Prostate gland (tissue), 2 donors: ENCODE measurements at regions not wholly inside any gene's neighbourhood (a gene's known extent, or its start where the extent isn't known, plus 50 kb on each side); places are given as distances from the start of the nearest gene placed in this dataset.

Experiments used
- DNase-seq: peaks from one replicate; pipeline ENCODE4 v3.0.0-alpha.2; 2019; ENCODE audit warnings: low spot score
- H3K27ac ChIP-seq, 2 donors: fragments of 200-600 bp; sonication (generic); 2 replicates each; pipeline ENCODE4 v1.5.1; 2017 to 2019
- H3K27me3 ChIP-seq: fragments of 200-600 bp; sonication (generic); replicated peaks from 2 replicates; pipeline ENCODE4 v1.5.1; 2019; ENCODE audit not compliant: insufficient read depth
- H3K36me3 ChIP-seq, 2 donors: fragments of 200-600 bp; sonication (generic); 1 replicate in 1 of 2; 2 replicates in 1 of 2; pipeline versions ENCODE4 v1.5.1 to v1.8.1; 2017 to 2019
- H3K4me1 ChIP-seq: fragments of 200-600 bp; sonication (generic); replicated peaks from 2 replicates; pipeline ENCODE4 v1.5.1; 2019
- H3K4me3 ChIP-seq, 2 donors: fragments of 200-600 bp; sonication (generic); 2 replicates each; pipeline ENCODE4 v1.5.1; 2017 to 2019
- H3K9me3 ChIP-seq: fragments of 200-600 bp; sonication (generic); 2 replicates; pipeline ENCODE4 v1.5.1; 2017
- CTCF ChIP-seq, 4 experiments: fragments of 200-600 bp in 2 of 4; fragments of 450-650 bp in 2 of 4; sonication (generic) in 2 of 4; IDR thresholded peaks; 1 replicate in 3 of 4; 2 replicates in 1 of 4; pipeline ENCODE4 v1.5.1; 2016 to 2019; ENCODE audit warnings: antibody characterized with exemption in 4 of 4, mild to moderate bottlenecking in 2 of 4, moderate library complexity in 2 of 4
- POLR2A ChIP-seq: fragments of 450-650 bp; IDR thresholded peaks from one replicate; pipeline ENCODE4 v1.6.1; 2016; ENCODE audit warnings: antibody characterized with exemption, mild to moderate bottlenecking
- POLR2AphosphoS5 ChIP-seq: sonication (generic); formaldehyde crosslinking; IDR thresholded peaks from one replicate; pipeline ENCODE4 v1.6.1; 2017; ENCODE audit warnings: antibody characterized with exemption
- WGBS: methylation state at CpG from one replicate; pipeline ENCODE4 v1.1.5; 2018; 5-methylcytosine and 5-hydroxymethylcytosine counted together
- intact Hi-C: fragments of 100-400 bp; cut with DNase I; formaldehyde crosslinking; loops from one replicate; pipeline ENCODE4 v1.14.2; 2022

DNA sequence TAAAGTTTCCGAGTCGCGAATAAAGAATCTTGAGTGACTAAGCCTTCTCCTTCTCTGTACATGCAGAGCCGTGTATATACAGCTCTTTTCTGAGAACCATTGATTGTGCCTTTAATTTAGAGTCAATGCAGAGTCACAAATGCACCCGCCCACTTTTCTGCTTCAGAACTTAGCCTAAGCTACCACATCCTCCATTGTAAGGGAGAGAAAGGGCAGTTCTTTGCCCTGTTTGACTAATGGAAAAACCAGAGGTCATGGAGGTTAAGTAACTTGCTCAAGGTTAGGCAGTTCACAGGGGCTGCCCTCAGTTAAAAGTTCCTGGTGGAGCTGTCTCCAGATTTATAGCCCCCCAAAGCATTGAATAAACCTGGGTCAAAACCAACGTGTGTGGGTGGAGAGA lies 139.6 kb downstream of the TOMM20 start:
- intact Hi-C loops: loop anchor here (10.0 kb wide), 1 partner anchor 454 kb away; no protein-coding TSS in a partner anchor
- no peak for DNase-seq
- WGBS: 97% methylated on average over 6 of the region's 6 CpGs
- no peaks in the 10 kb centered on the region for H3K9me3 ChIP-seq
- H3K4me1 ChIP-seq: peaks cover 8% of the 10 kb centered on the region
- TF ChIP-seq CTCF (IDR thresholded peaks at IDR 0.05) (no peak), POLR2A (no peak), POLR2AphosphoS5 (no peak)
- H3K27ac ChIP-seq: no peak overlapping the region
- H3K4me3 ChIP-seq: no peak overlapping the region
- H3K27me3 ChIP-seq: no peaks in the 10 kb centered on the region
- H3K36me3 ChIP-seq: no peaks in the 10 kb centered on the region

- peaks cover 8% of the 10 kb centered on the region for H3K4me1 ChIP-seq
- 82% methylated on average over 4 of the region's 4 CpGs for WGBS
- intact Hi-C loops: loop anchor here (10.0 kb wide), 1 partner anchor 454 kb away; no protein-coding TSS in a partner anchor
These were observed 140.1 kb downstream of the TOMM20 start for GRCh38 chr1:234988536-234988935.

GRCh38 chr1:234988155-234988517 lies 140.5 kb downstream of the TOMM20 start:
- H3K4me1 ChIP-seq: peaks cover 8% of the 10 kb centered on the region
- H3K36me3 ChIP-seq: no peaks in the 10 kb centered on the region
- peak overlapping the region; percentile 72 to 79 for H3K27ac ChIP-seq
- H3K27me3 ChIP-seq: no peaks in the 10 kb centered on the region
- no peak for DNase-seq
- intact Hi-C loops: loop anchor here (10.0 kb wide), 1 partner anchor 453 kb away; no protein-coding TSS in a partner anchor
- WGBS: 51% methylated on average over 2 of the region's 2 CpGs
- no peaks in the 10 kb centered on the region for H3K9me3 ChIP-seq
- TF ChIP-seq POLR2AphosphoS5 (no peak), CTCF (IDR thresholded peaks at IDR 0.05) (no peak), POLR2A (no peak)
- no peak overlapping the region for H3K4me3 ChIP-seq

More at GRCh38 chr1:234988536-234988935, 140.1 kb downstream of the TOMM20 start:
- peak overlapping the region; percentile 72 to 79 for H3K27ac ChIP-seq
- DNase-seq: no peak
- H3K4me3 ChIP-seq: no peak overlapping the region
- H3K27me3 ChIP-seq: no peaks in the 10 kb centered on the region
- TF ChIP-seq CTCF (IDR thresholded peaks at IDR 0.05): no peak
- TF ChIP-seq POLR2A: no peak
- no peak for TF ChIP-seq POLR2AphosphoS5
- H3K36me3 ChIP-seq: no peaks in the 10 kb centered on the region
- H3K9me3 ChIP-seq: no peaks in the 10 kb centered on the region

DNA sequence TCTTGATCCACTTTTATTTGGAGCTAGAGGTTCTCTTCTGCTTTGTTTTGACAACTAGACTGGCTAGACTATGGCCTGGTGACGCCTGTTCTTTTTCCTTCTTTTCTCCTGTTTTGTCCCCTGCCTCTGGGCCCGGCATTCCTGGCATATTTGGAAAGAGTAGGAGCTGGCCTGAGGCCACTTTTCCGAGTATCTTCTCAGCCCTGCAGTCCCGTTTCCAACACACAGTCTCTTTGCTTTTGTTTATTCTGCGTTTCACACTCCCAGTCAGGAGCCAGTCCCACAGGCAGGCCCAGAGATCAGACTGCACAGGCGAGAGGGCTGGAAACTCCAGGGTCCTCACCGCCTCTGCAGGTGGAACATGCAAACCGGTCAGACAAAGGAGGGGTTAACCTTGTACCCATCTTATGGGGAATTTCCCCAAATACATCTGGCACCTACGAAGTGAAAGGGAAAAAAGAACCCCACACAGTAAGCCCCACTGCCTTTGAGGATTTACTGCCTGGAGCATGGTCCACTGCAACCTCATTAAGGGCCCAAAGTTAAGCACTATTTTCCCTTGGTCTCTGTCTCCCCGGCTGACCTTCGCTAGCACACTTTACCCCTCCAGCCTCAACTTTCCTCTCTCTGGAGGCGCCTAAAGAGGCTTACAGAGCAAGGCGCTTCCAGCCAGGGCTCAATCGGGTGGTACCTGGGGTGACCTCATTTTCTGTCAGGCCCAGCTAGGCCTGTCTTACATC lies 141.1 kb downstream of the TOMM20 start:
- intact Hi-C loops: loop anchor here (10.0 kb wide), 1 partner anchor 453 kb away; no protein-coding TSS in a partner anchor
- H3K9me3 ChIP-seq: no peaks in the 10 kb centered on the region

More for the DNA sequence above, 141.1 kb downstream of the TOMM20 start:
- DNase-seq: peak; percentile 71
- WGBS: 35% methylated on average over 14 of the region's 14 CpGs
- Histone ChIP-seq H3K27ac (peak overlapping the region; percentile 72 to 79), H3K27me3 (no peaks in the 10 kb centered on the region), H3K36me3 (no peaks in the 10 kb centered on the region), H3K4me3 (no peak overlapping the region), H3K4me1 (peaks cover 8% of the 10 kb centered on the region)
- peak; percentile 69 for TF ChIP-seq POLR2AphosphoS5
- TF ChIP-seq CTCF (IDR thresholded peaks at IDR 0.05): no peak
- no peak for TF ChIP-seq POLR2A
